ENCODE measurements at regions not wholly inside any gene's neighbourhood (a gene's known extent, or its start where the extent isn't known, plus 50 kb on each side); places are given as distances from the start of the nearest gene placed in this dataset.

- DNase-seq, result peak; percentile 79
These were observed 532.8 kb upstream of the TBL1XR1 start for GRCh38 chr3:177729956-177730681.

- DNase-seq, result peak; percentile 37
These were observed 533.5 kb upstream of the TBL1XR1 start for GRCh38 chr3:177730814-177731213.

- DNase-seq, result peak; percentile 90
These were observed 534.5 kb upstream of the TBL1XR1 start for GRCh38 chr3:177731644-177732268.

- DNase-seq, result no peak
These were observed 536.0 kb upstream of the TBL1XR1 start for GRCh38 chr3:177733233-177733632.

GRCh38 chr3:177733936-177734335 lies 536.7 kb upstream of the TBL1XR1 start:
- no peak for DNase-seq

GRCh38 chr3:177735431-177735830 lies 538.1 kb upstream of the TBL1XR1 start:
- no peak for DNase-seq

GRCh38 chr3:177739461-177739860 lies 542.2 kb upstream of the TBL1XR1 start:
- DNase-seq, result no peak

- DNase-seq, result no peak
These were observed 543.0 kb upstream of the TBL1XR1 start for GRCh38 chr3:177740254-177740653.

GRCh38 chr3:177742273-177742672 lies 545.0 kb upstream of the TBL1XR1 start:
- no peak for DNase-seq

- DNase-seq, result no peak
These were observed 546.0 kb upstream of the TBL1XR1 start for GRCh38 chr3:177743173-177743890.

- peak; percentile 52 for DNase-seq
These were observed 547.8 kb upstream of the TBL1XR1 start for GRCh38 chr3:177744873-177745606.

- no peak for DNase-seq
These were observed 548.3 kb upstream of the TBL1XR1 start for GRCh38 chr3:177745607-177746005.

GRCh38 chr3:177746337-177746933 lies 549.2 kb upstream of the TBL1XR1 start:
- peak; percentile 79 for DNase-seq

- DNase-seq, result no peak
These were observed 552.6 kb upstream of the TBL1XR1 start for GRCh38 chr3:177749836-177750235.

GRCh38 chr3:177750436-177750835 lies 553.2 kb upstream of the TBL1XR1 start:
- no peak for DNase-seq

- no peak for DNase-seq
These were observed 554.5 kb upstream of the TBL1XR1 start for GRCh38 chr3:177751770-177752169.

GRCh38 chr3:177752831-177753230 lies 555.5 kb upstream of the TBL1XR1 start:
- no peak for DNase-seq

GRCh38 chr3:177753451-177754155 lies 556.3 kb upstream of the TBL1XR1 start:
- no peak for DNase-seq

- DNase-seq, result no peak
These were observed 557.2 kb upstream of the TBL1XR1 start for GRCh38 chr3:177754508-177754921.

GRCh38 chr3:177758126-177758525 lies 560.8 kb upstream of the TBL1XR1 start:
- no peak for DNase-seq

- DNase-seq, result peak; percentile 95
These were observed 563.5 kb upstream of the TBL1XR1 start for GRCh38 chr3:177760803-177761202.

GRCh38 chr3:177764377-177764912 lies 567.2 kb upstream of the TBL1XR1 start:
- DNase-seq, result peak; percentile 73
